Epithelial cell of prostate (primary cell): ENCODE measurements at regions not wholly inside any gene's neighbourhood (a gene's known extent, or its start where the extent isn't known, plus 50 kb on each side); places are given as distances from the start of the nearest gene placed in this dataset.

Experiments
- DNase-seq: peaks from one replicate; pipeline ENCODE4 v3.0.0-alpha.2; 2011; ENCODE audit warnings: low read depth, low spot score
- H3K27ac ChIP-seq: fragments of 450-650 bp; 2 replicates; pipeline ENCODE4 v1.5.1; 2017; ENCODE audit warnings: mild to moderate bottlenecking

- DNase-seq = no peak
- H3K27ac ChIP-seq = no peak overlapping the region
Observed at GRCh38 chr14:97446087-97446486, 648.9 kb downstream of the VRK1 start.

GRCh38 chr14:97452314-97452713 is 655.1 kb downstream of the VRK1 start:
- DNase-seq = no peak
- no peak overlapping the region for H3K27ac ChIP-seq

GRCh38 chr14:97453991-97454390 is 656.8 kb downstream of the VRK1 start:
- no peak for DNase-seq
- no peak overlapping the region for H3K27ac ChIP-seq

GRCh38 chr14:97456462-97456861 is 659.3 kb downstream of the VRK1 start:
- no peak for DNase-seq
- no peak overlapping the region for H3K27ac ChIP-seq

GRCh38 chr14:97456958-97457357 is 659.8 kb downstream of the VRK1 start:
- DNase-seq = peak; percentile 31
- no peak overlapping the region for H3K27ac ChIP-seq

GRCh38 chr14:97457575-97458085 is 660.4 kb downstream of the VRK1 start:
- DNase-seq = no peak
- no peak overlapping the region for H3K27ac ChIP-seq

- H3K27ac ChIP-seq = no peak overlapping the region
- DNase-seq = no peak
Observed at GRCh38 chr14:97458255-97458654, 661.1 kb downstream of the VRK1 start.

GRCh38 chr14:97458661-97459579 is 661.7 kb downstream of the VRK1 start:
- H3K27ac ChIP-seq = no peak overlapping the region

GRCh38 chr14:97462081-97462480 is 664.9 kb downstream of the VRK1 start:
- DNase-seq = no peak
- H3K27ac ChIP-seq = no peak overlapping the region

More at GRCh38 chr14:97458661-97459579, 661.7 kb downstream of the VRK1 start:
- DNase-seq = no peak

GRCh38 chr14:97468220-97468619 is 671.0 kb downstream of the VRK1 start:
- DNase-seq = no peak
- no peak overlapping the region for H3K27ac ChIP-seq

- H3K27ac ChIP-seq = no peak overlapping the region
- DNase-seq = no peak
Observed at GRCh38 chr14:97477353-97477752, 680.2 kb downstream of the VRK1 start.

GRCh38 chr14:97485201-97485600 is 688.0 kb downstream of the VRK1 start:
- DNase-seq = no peak

GRCh38 chr14:97486601-97487120 is 689.5 kb downstream of the VRK1 start:
- no peak for DNase-seq
- H3K27ac ChIP-seq = no peak overlapping the region

More at GRCh38 chr14:97485201-97485600, 688.0 kb downstream of the VRK1 start:
- H3K27ac ChIP-seq = no peak overlapping the region

GRCh38 chr14:97489750-97490149 is 692.6 kb downstream of the VRK1 start:
- no peak overlapping the region for H3K27ac ChIP-seq
- no peak for DNase-seq

GRCh38 chr14:97490521-97491070 is 693.4 kb downstream of the VRK1 start:
- DNase-seq = no peak
- H3K27ac ChIP-seq = no peak overlapping the region

- H3K27ac ChIP-seq = no peak overlapping the region
- DNase-seq = no peak
Observed at GRCh38 chr14:97491697-97492096, 694.5 kb downstream of the VRK1 start.

- peak; percentile 33 for DNase-seq
- H3K27ac ChIP-seq = peak overlapping the region; percentile 44
Observed at GRCh38 chr14:97499790-97500481, 702.8 kb downstream of the VRK1 start.

- H3K27ac ChIP-seq = no peak overlapping the region
- no peak for DNase-seq
Observed at GRCh38 chr14:97506626-97507025, 709.4 kb downstream of the VRK1 start.

- DNase-seq = no peak
- no peak overlapping the region for H3K27ac ChIP-seq
Observed at GRCh38 chr14:97513891-97514290, 716.7 kb downstream of the VRK1 start.

- no peak overlapping the region for H3K27ac ChIP-seq
- DNase-seq = no peak
Observed at GRCh38 chr14:97517566-97518234, 720.5 kb downstream of the VRK1 start.
